Ovary (tissue), 3 donors: ENCODE measurements at regions not wholly inside any gene's neighbourhood (a gene's known extent, or its start where the extent isn't known, plus 50 kb on each side); places are given as distances from the start of the nearest gene placed in this dataset.

Experiments
- EP300 ChIP-seq: sonication (generic); formaldehyde crosslinking; IDR thresholded peaks from one replicate; pipeline ENCODE4 v1.6.1; 2017; ENCODE audit warnings: antibody characterized with exemption
- POLR2A ChIP-seq: fragments of 450-650 bp; IDR thresholded peaks from one replicate; pipeline ENCODE4 v1.6.1; 2017; ENCODE audit warnings: antibody characterized with exemption, mild to moderate bottlenecking, moderate library complexity
- TF ChIP-seq, protein P1 (sequence below), 3 donors: fragments of 450-650 bp in 2 of 3; fragments of 200-600 bp in 1 of 3; IDR thresholded peaks; one replicate each; pipeline versions ENCODE4 v1.5.1 to v1.8.0; 2016 to 2022; ENCODE audit warnings: antibody characterized with exemption in 3 of 3, mild to moderate bottlenecking in 1 of 3
- donor health status: DM: no; HTN: no; CAD: no.

- TF ChIP-seq, protein P1, sequence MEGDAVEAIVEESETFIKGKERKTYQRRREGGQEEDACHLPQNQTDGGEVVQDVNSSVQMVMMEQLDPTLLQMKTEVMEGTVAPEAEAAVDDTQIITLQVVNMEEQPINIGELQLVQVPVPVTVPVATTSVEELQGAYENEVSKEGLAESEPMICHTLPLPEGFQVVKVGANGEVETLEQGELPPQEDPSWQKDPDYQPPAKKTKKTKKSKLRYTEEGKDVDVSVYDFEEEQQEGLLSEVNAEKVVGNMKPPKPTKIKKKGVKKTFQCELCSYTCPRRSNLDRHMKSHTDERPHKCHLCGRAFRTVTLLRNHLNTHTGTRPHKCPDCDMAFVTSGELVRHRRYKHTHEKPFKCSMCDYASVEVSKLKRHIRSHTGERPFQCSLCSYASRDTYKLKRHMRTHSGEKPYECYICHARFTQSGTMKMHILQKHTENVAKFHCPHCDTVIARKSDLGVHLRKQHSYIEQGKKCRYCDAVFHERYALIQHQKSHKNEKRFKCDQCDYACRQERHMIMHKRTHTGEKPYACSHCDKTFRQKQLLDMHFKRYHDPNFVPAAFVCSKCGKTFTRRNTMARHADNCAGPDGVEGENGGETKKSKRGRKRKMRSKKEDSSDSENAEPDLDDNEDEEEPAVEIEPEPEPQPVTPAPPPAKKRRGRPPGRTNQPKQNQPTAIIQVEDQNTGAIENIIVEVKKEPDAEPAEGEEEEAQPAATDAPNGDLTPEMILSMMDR (IDR thresholded peaks at IDR 0.05), result no peak
- no peak for TF ChIP-seq POLR2A
- no peak for TF ChIP-seq EP300
Observed at GRCh38 chr16:79327836-79328235, 272.7 kb downstream of the MAF start.
